HepG2 (cell line): ENCODE measurements at regions not wholly inside any gene's neighbourhood (a gene's known extent, or its start where the extent isn't known, plus 50 kb on each side); places are given as distances from the start of the nearest gene placed in this dataset.

Experiments used
- AHDC1 ChIP-seq: sonication (generic); formaldehyde crosslinking; IDR thresholded peaks from 2 replicates; pipeline ENCODE4 v1.5.1; 2020; ENCODE audit warnings: mild to moderate bottlenecking, missing genetic modification reagents, borderline replicate concordance
- ATF1 ChIP-seq: IDR thresholded peaks from 2 replicates; pipeline ENCODE4 v1.6.1; 2016; ENCODE audit warnings: mild to moderate bottlenecking, control low read depth
- BRCA1 ChIP-seq: sonication (generic); formaldehyde crosslinking; IDR thresholded peaks from 2 replicates; pipeline ENCODE4 v1.4.0; 2020; ENCODE audit warnings: missing genetic modification reagents
- CAMTA2 ChIP-seq: sonication (generic); formaldehyde crosslinking; IDR thresholded peaks from 2 replicates; pipeline ENCODE4 v1.4.0; 2020; ENCODE audit warnings: mild to moderate bottlenecking, missing genetic modification reagents, borderline replicate concordance
- CENPBD1 ChIP-seq: sonication (generic); formaldehyde crosslinking; IDR thresholded peaks from 2 replicates; pipeline ENCODE4 v1.8.0; 2022; ENCODE audit warnings: missing genetic modification reagents, low read depth, mild to moderate bottlenecking, borderline replicate concordance
- GATAD2A ChIP-seq: IDR thresholded peaks from 2 replicates; pipeline ENCODE4 v1.6.1; 2016
- MBNL3 ChIP-seq: fragments of 250-450 bp; sonication (Bioruptor Pico); conservative IDR thresholded peaks from 2 replicates; pipeline ENCODE4 v1.8.0; 2022; ENCODE audit warnings: mild to moderate bottlenecking, inconsistent platforms
- MXD4 ChIP-seq: IDR thresholded peaks from 2 replicates; pipeline ENCODE4 v1.6.1; 2016; ENCODE audit warnings: mild to moderate bottlenecking, missing biosample characterization, missing genetic modification reagents
- ONECUT2 ChIP-seq: sonication (generic); formaldehyde crosslinking; IDR thresholded peaks from 2 replicates; pipeline ENCODE4 v1.4.0; 2020; ENCODE audit warnings: missing genetic modification reagents
- POGZ ChIP-seq: sonication (generic); formaldehyde crosslinking; IDR thresholded peaks from 2 replicates; pipeline ENCODE4 v1.4.0; 2020; ENCODE audit warnings: mild to moderate bottlenecking, missing genetic modification reagents
- RFXANK ChIP-seq: IDR thresholded peaks from 2 replicates; pipeline ENCODE4 v1.6.1; 2016
- SATB2 ChIP-seq: sonication (generic); formaldehyde crosslinking; IDR thresholded peaks from 2 replicates; pipeline ENCODE4 v1.5.0; 2020; ENCODE audit warnings: missing genetic modification reagents
- SMARCC2 ChIP-seq: fragments of 450-650 bp; IDR thresholded peaks from 2 replicates; pipeline ENCODE4 v1.6.1; 2017; ENCODE audit warnings: antibody characterized with exemption, mild to moderate bottlenecking
- TARDBP ChIP-seq: sonication (generic); formaldehyde crosslinking; IDR thresholded peaks from 2 replicates; pipeline ENCODE4 v1.8.0; 2022; ENCODE audit warnings: mild to moderate bottlenecking, missing genetic modification reagents
- THAP11 ChIP-seq: IDR thresholded peaks from 2 replicates; pipeline ENCODE4 v1.6.1; 2016; ENCODE audit warnings: missing biosample characterization, missing genetic modification reagents
- TOE1 ChIP-seq: sonication (generic); formaldehyde crosslinking; IDR thresholded peaks from 2 replicates; pipeline ENCODE4 v1.4.0; 2020; ENCODE audit warnings: mild to moderate bottlenecking, missing genetic modification reagents
- TRAFD1 ChIP-seq: sonication (generic); formaldehyde crosslinking; IDR thresholded peaks from 2 replicates; pipeline ENCODE4 v1.5.1; 2020; ENCODE audit warnings: missing genetic modification reagents, mild to moderate bottlenecking, borderline replicate concordance
- ZC3H13 ChIP-seq: sonication (generic); formaldehyde crosslinking; IDR thresholded peaks from 2 replicates; pipeline ENCODE4 v1.8.1; 2023; ENCODE audit warnings: mild to moderate bottlenecking, missing genetic modification reagents, moderate library complexity
- ZFP37 ChIP-seq: sonication (generic); formaldehyde crosslinking; IDR thresholded peaks from 2 replicates; pipeline ENCODE4 v1.4.0; 2020; ENCODE audit warnings: missing genetic modification reagents, borderline replicate concordance
- ZGPAT ChIP-seq: IDR thresholded peaks from 2 replicates; pipeline ENCODE4 v1.6.1; 2016; ENCODE audit warnings: mild to moderate bottlenecking
- ZNF124 ChIP-seq: sonication (generic); formaldehyde crosslinking; IDR thresholded peaks from 2 replicates; pipeline ENCODE4 v1.4.0; 2020; ENCODE audit warnings: missing genetic modification reagents
- ZNF225 ChIP-seq: sonication (generic); formaldehyde crosslinking; IDR thresholded peaks from 2 replicates; pipeline ENCODE4 v1.4.0; 2020; ENCODE audit warnings: mild to moderate bottlenecking, missing genetic modification reagents
- ZNF24 ChIP-seq: fragments of 450-650 bp; IDR thresholded peaks from 2 replicates; pipeline ENCODE4 v1.6.1; 2017; ENCODE audit warnings: antibody characterized with exemption, mild to moderate bottlenecking
- ZNF264 ChIP-seq: sonication (generic); formaldehyde crosslinking; IDR thresholded peaks from 2 replicates; pipeline ENCODE4 v1.4.0; 2020; ENCODE audit warnings: missing genetic modification reagents
- ZNF746 ChIP-seq: sonication (generic); formaldehyde crosslinking; IDR thresholded peaks from 2 replicates; pipeline ENCODE4 v1.8.0; 2022; ENCODE audit warnings: mild to moderate bottlenecking, missing genetic modification reagents
- ZNF766 ChIP-seq: sonication (generic); formaldehyde crosslinking; IDR thresholded peaks from 2 replicates; pipeline ENCODE4 v1.5.0; 2020; ENCODE audit warnings: missing genetic modification reagents, borderline replicate concordance

- no peak for TF ChIP-seq ZNF766 (CRISPR knock-in tag)
- no peak for TF ChIP-seq ZNF264
- TF ChIP-seq MBNL3 (CRISPR knock-in tag) = no peak
- no peak for TF ChIP-seq SATB2 (CRISPR knock-in tag)
- TF ChIP-seq BRCA1 (CRISPR knock-in tag) = no peak
- no peak for TF ChIP-seq ZC3H13 (CRISPR knock-in tag)
- no peak for TF ChIP-seq RFXANK (CRISPR knock-in tag)
- peak; percentile 24; the same call in 1 of the 2 replicates for TF ChIP-seq TARDBP
- TF ChIP-seq ATF1 = no peak
- TF ChIP-seq ZNF124 (CRISPR knock-in tag) = peak; percentile 42; the same call in 1 of the 2 replicates
- TF ChIP-seq ZNF24 = no peak
- no peak for TF ChIP-seq ZNF746 (CRISPR knock-in tag)
- TF ChIP-seq ZGPAT (CRISPR knock-in tag) = peak; percentile 57; the same call in 1 of the 2 replicates
- 0 out of 2 replicates have a peak, but pooled peaks have one; percentile 51 for TF ChIP-seq TOE1 (CRISPR knock-in tag)
- TF ChIP-seq CAMTA2 (CRISPR knock-in tag) = no peak
- TF ChIP-seq TRAFD1 (CRISPR knock-in tag) = no peak
- TF ChIP-seq ONECUT2 (CRISPR knock-in tag) = peak; percentile 82
- peak; percentile 51; the same call in 1 of the 2 replicates for TF ChIP-seq THAP11
- TF ChIP-seq AHDC1 (CRISPR knock-in tag) = peak; percentile 90; the same call in 1 of the 2 replicates
- no peak for TF ChIP-seq ZFP37 (CRISPR knock-in tag)
- TF ChIP-seq ZNF225 = no peak
- no peak for TF ChIP-seq MXD4 (CRISPR knock-in tag)
- peak; percentile 39; the same call in 1 of the 2 replicates for TF ChIP-seq POGZ
- TF ChIP-seq GATAD2A = peak; percentile 78
- TF ChIP-seq SMARCC2 = 0 out of 2 replicates have a peak, but pooled peaks have one; percentile 25
- TF ChIP-seq CENPBD1 (CRISPR knock-in tag) = no peak
These were observed 767.7 kb downstream of the TYW1 start (continued) for GRCh38 chr7:67764289-67764688.
